NCI-H446 treated with DMSO at 0.1 percent for 48 hours (cell line): ENCODE measurements at regions not wholly inside any gene's neighbourhood (a gene's known extent, or its start where the extent isn't known, plus 50 kb on each side); places are given as distances from the start of the nearest gene placed in this dataset.

Experiments used
- DNase-seq: peaks from one replicate; lab custom pipeline; 2025; lab: John Stamatoyannopoulos, UW

DNA sequence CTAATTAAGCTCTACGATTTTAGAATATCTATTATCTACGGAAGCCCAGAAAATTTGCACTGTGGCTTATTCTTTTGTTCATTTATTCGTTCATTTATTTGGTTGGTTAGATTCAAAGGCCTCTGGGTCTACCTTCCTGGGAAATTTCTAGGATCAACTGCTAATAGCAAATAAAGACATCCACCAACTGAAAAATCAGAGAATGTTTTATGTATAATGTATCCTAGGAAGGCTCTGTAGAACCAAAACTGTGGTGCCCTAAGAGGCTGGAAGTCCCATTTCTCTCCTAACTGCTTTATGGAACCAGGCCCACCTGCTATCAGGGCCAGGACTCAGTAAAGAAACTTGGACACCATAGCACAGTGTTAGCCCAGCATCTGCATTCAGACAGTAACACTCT, 923.4 kb upstream of the AUTS2 start:
- no peak for DNase-seq

DNA sequence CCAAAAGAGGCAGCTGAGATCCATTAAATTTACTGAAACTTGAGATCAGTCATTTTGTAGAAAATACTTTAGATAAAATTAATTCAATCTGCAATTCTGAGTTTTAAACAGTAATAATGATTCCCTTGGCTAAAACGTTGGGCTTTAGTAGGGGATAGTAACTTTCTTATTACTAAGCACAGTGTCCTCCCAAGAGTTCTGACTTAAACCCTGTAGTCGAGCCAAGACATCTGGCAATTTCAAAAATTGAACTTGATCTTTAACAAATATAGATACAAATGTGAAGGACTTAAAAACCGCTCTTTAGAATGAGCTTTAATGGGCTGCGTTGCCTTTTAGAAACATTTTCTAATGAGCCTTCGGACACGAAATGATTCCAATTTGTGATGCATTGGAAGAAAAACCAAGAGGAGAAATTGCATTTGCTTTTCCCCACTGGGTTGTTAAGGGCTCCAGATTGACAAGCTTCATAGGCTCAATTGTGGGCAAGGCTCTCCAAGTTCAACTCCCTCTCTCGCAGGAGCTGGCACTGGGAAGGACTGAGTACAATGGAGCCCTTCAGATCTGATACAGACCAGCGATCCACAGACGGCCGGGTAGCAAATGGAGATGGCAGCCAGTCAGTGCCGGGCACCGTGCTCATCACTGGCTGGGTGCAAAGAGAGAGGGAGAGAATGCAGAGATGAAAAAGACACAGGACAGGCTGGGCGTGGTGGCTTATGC, 921.3 kb upstream of the AUTS2 start:
- DNase-seq, result no peak

DNA sequence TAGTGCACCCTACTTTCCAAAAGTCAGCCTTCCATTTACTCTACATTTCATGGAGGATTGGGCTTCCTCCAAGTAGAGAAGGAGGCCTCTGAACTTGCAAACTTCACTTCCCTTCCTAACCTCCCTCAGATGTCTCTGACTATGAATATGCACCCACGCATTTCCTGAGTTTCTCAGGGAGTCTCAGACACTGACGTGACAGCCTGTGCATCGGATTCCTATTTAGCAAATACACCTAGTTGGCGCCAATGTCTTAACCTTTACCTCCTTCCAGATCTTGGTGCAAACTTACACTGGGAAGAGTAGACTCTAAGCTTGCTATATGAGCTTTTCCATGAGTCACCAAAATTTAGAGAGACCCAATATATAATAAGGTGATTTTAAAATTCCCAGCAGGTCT, 920.1 kb upstream of the AUTS2 start:
- no peak for DNase-seq

DNA sequence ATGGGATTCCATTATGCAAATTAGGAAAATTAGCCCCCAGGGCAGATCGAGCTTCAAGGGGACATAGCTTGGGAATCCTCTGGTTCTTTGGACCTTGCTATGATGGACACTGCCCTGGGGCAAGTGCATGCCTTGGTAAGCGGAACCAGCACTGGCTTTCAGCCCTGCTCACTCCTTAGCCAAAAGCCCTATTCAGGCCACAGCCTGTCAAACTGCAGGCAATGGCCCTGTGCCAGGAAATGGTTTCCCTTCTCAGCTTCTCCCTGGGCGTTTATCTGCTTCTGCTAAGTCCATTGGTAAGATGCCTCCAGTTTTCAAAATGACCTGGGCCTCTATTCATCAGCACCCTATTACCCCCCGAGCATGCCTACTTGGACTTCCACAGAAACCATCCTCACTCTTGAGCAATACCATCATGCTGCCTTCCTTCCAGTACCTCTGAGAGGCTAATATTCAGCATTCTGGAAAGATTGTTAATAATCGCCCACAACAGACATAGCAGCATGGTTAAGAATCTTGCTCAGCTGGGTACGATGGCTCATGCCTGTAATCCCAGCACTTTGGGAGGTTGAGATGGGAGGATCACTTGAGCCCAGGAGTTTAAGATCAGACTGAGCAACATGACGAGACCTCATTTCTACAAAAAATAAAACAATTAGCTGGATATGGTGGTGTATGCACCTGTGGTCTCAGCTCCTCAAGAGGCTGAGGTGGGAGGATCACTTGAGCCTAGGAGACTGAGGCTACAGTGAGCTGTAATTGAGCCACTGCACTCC, 918.6 kb upstream of the AUTS2 start:
- no peak for DNase-seq

DNA sequence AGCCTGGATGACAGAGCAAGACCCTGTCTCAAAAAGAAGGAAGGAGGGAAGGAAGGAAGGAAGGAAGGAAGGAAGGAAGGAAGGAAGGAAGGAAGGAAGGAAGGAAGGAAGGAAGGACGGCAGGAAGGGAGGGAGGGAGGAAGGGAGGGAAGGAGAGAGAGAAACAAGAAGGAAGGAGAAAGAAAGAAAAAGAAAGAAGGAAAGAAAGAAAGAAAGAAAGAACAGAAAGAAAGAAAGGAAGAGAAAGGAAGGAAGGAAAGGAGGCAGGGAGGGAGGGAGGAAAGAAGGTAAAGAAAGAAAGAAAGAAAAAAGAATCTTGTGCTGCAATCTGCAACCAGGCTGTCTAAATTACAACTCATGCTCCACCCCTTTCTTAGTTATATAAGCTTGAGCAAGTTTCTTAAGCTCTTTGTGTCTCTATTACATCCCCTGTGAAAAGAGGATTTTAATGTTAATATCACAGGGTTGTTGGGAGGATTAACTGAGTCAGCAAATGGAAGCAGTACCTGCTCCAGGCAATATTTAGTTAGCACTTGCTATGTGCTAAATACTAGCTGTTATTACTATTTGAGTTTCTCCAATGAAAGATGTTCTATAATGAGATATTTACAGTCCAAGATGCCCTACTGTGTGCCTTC, 917.9 kb upstream of the AUTS2 start:
- DNase-seq, result no peak

DNA sequence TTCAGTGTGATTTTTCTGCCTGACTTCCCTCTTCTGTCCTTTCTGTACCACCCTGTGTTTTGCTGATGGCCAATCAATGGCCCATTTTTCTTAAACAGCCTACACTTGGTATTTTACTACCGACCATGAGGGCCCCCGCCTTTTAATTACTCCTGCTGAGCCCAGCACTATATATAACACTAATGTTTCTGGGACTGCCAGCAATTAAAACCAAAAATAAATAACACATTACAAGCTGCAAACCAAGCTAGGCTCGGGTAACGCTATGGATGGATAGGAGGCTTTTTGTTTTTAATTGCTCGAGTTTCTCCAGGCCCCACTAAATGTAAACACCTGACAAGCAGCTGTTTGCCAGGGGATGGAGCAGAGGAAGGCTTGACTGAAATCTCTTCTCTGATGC, 915.4 kb upstream of the AUTS2 start:
- DNase-seq, result no peak

DNA sequence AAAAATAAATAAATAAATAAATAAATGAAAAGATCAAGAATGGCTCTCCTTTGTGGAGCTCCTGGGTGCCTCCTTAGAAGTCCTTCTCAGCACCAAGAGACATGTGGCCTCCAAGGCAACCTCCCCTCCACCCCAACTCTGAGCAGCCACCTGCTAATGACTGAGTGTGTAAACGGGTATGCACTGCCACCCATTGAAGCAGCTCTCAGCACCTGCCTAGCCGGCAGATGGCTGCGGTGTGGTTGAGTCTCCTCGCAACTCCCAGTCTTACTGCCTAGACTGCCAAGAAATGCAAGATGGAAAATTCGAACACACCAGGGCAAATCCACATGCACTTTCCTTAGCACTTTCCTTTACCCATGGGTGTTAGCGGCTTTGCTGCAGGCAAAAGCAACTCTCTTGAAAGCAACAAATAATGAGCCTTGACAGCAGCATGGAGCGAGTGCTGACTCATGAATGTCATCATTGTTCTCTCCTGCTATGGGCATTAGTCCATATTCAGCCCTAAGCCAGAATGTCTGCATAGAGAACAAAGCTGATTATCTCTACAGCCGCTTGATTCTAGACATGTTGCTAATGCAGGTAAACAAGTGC, 913.9 kb upstream of the AUTS2 start:
- DNase-seq, result no peak

DNA sequence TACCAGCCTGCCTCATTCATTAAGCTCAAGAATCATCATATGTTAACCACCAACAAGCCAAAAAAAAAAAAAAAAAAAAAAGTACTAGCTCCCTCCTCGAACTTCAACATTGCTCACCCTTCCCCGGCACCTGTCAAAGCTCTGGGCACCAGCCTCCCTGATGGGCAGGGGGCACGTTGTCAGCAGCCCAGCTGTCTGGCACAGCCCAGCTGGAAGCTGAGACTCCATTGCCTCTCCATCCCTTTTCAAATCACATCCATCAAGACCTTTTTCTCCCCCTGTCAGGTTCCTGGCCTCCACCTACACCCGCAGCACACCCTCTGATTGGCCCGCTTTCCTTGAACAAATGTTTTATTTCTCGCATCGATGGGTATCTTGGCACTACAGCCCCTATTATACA, 913.3 kb upstream of the AUTS2 start:
- no peak for DNase-seq

DNA sequence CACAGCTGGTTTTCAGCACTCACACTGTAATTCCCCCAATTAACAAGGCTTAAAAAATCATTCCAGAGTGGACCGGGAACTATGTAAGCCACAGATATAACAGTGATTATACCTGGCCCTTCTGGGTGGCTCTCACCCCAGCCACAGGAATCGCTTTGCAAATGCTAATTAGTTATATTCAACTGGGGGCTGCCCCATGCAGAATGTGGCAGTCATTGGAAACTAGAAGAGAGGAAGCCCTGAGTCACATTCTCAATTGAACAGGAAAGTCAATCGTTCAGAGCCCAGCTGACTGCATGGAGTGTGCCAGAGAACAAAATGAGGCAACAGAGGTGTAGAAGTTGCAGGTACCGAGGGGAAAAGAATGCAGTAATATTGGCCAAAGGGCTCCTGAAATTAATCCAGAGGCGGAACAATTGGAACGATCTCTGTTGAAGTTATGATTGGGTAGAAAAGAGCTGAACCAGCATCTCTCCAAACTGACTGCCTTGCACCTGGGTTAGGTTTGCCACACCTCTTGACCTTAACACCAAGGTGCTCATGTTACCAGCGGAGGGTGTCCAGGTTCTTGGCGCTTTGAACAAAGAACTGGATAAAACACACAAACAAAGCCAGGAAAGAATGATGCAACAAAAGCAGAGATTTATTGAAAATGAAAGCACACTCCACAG, 909.7 kb upstream of the AUTS2 start:
- no peak for DNase-seq

DNA sequence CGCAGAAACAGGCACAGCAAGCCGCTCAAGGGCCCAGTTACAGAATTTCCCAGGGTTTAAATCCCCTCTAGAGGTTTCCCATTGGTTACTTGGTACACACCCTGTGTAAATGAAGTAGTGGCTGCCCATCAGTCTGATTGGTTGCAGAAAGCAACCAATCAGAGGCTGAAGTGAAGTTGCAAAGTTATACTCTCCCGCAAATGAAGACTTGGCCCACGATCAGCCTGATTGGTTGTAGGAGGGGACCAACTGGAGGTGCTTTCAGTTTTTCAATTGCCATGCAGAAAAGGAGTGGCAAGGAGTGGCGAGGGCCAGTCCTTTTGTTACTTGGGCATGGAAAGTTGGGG, 909.2 kb upstream of the AUTS2 start:
- DNase-seq, result no peak

DNA sequence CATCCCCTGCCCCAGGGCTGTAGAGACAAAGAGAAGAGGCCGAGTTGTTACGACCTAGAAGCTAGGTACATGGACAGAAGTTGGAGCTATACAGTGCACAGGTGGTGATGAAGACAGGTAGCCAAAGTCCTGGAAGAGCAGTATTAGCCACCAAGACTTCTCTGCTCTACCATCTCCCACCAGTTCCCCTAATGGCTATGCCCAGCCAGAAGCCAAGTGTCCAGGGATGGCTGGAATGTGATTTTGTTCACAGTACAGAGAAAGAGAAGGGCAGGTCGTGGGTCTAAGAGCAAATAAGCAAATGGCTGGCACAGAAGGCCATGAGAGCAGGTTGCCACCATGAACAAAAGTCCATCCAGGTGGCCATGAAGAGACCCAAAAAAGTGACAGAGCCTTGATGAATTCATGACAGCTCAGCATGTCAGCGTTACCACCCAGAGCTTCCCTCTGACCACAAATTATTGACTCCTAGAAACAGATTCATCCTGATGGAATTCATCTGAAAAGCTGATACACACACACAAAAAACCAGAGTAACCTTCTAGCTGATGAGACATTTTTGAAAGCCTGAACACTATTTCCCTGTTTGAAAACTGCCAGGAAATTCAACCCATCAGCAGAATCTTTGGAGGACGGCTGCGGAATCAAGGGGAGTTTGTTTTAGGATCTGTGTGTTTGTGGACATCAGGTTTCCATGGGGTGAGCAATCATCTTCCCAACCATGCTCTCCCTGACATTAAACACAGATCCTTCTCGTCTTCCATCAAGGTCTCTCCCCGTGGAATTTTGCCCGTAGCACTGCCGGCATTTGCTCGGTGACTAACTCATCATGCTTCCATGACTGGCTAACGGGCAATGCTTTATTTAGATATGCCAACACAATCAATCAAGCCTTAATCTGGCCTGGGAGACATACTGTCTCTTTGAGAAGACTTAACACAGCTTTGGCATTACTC, 906.7 kb upstream of the AUTS2 start:
- no peak for DNase-seq

DNA sequence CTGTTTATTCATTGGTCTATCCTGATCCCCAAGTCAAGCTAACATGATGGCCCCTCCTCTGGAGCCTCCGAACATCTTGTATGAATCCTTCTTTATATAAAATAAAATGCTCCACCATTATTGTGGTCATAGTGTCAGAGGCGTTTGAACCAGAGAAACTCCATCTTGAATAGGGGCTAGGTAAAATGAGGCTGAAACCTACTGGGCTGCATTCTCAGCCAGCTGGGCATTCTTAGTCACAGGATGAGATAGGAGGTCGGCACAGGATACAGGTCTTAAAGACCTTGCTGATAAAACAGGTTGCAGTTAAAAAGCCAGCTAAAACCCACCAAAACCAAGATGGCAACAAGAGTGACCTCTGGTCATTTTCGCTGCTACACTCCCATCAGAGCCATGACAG, 905.8 kb upstream of the AUTS2 start:
- DNase-seq, result no peak

DNA sequence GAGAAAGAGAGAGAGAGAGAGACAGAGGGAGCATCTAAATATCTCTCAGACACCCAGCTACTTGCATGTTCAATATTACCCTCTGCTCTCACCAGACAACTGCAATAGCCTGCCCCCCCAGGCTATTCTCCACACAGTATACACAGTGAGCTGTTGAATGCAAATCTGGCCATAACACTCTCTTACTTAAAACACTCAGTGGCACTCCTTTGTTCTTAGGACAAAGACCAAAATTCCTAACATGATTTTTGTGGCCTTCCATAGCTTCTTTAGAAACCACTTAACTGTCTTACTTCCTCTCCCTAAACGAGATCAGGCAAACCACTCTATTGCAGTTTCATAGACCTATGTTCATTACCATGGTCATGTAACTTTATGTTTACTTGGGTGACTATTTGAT, 903.6 kb upstream of the AUTS2 start:
- no peak for DNase-seq

DNA sequence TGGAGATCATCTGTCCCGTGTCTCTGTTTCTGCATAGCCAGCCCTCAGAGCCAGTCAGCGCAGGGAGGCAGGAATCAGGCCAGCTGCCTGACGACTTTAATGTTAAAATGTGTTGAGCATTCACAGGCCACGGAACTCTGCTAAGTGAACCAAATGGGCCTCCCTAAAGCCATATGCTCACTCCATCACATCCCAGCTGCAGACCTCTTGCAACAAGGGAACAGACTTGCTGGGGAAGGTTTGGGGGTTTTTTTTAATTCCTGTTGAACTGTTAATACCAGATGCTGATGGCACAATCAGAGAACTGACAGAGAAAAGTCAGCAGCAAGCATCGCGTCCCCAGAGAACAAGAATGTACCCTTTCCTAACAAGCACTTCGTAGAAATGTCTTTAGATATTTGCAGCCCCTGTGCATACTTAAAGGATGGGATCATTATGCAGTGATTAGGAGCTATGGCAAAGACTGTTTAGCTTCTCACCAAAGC, 900.4 kb upstream of the AUTS2 start:
- DNase-seq, result no peak

DNA sequence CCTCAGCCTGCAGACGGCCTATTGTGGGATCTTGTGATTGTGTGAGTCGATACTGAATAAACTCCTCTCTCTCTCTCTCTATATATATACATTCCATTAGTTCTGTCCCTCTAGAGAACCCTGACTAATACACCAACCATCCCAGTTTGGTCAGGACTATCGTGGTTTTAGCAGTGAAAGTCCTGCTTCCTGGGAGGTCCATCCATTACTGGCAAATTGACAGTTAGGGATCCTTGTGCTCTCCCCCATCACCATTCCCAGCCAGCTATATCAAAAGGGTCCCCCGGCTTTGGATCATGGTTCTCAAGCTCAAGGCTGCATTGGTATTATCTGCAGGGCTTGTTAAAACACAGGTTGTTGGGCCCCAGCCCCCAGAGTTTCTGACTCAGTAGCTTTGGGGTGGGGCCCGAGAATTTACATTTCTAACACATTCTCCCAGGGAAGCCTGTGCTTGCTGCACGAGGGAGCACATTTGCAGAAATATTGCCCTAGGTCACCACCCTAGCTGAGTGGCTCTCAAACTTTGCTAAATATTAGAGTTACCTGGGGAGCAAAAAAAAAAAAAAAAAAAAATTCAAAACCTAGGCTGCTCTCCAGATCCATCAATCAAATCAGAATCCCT, 899.1 kb upstream of the AUTS2 start:
- no peak for DNase-seq

DNA sequence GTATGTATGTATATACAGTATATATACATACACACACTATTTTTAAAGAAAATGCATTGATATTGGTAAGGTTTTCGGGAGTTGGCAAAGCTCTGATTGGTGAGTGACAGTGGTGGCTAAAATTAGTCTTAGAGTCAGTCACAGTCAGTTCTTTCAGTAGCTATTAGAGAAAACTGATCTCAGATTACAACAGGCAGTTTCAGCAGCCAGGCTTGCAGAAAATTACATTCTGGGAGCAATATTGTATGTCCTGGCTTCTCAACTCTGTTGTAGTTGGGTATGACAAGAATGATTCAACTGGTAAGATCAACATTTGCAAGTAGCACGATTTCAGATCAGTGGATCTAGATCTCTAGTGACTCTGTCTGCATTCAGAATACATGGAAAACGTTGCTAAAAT, 897.9 kb upstream of the AUTS2 start:
- DNase-seq, result no peak

DNA sequence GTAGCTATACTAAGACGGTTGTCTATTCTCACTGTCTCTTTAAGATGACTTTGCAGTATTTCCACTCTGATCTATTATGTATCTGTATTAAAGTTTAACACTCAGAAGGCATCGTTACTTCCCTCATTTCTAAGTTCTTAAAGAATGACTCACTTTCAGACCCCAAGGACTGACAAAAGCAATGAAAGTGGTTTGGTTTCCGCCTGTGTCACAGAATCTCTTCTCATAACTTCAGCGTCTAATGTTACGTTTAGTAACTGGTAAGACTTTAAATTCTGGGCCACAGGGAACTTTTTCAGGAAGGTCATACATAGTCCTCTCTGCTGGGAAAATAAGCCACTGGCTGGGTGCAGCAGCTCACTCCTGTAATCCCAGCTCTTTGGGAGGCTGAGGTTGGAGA, 892.0 kb upstream of the AUTS2 start:
- no peak for DNase-seq

DNA sequence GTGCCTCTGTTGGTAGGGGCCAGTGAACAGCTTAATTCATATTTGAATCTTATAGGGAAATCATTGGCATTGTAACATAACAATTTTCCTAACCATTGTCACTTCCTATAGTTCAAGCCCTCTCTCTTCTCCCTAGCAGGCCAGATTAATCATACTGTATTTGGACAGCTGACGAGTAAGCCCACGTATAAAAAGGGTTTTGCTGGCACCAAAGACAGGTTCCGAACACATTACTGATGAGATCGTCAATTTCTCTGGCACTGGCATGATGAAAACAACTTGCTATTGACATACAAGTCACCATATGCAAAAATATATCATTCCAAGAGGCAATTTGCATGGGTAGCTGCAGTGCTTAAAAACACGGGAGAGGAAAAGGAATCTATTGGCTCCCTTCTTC, 891.1 kb upstream of the AUTS2 start:
- DNase-seq, result no peak

DNA sequence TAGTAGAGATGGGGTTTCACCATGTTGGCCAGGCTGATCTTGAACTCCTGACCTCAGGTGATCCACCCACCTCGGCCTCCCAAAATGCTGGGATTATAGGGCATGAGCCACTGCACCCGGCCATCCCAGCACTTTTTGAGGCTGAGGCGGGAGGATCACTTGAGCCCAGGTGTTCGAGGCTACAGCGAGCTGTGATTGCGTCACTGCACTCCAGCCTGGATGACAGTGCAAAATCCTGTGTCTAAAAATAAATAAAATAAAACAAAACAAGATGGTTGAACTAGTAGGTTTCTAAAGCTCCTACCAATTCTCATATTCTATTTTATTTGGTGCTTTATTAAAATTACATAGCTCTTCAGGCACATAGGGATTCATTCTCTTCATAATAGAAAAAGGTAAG, 890.3 kb upstream of the AUTS2 start:
- DNase-seq, result no peak

DNA sequence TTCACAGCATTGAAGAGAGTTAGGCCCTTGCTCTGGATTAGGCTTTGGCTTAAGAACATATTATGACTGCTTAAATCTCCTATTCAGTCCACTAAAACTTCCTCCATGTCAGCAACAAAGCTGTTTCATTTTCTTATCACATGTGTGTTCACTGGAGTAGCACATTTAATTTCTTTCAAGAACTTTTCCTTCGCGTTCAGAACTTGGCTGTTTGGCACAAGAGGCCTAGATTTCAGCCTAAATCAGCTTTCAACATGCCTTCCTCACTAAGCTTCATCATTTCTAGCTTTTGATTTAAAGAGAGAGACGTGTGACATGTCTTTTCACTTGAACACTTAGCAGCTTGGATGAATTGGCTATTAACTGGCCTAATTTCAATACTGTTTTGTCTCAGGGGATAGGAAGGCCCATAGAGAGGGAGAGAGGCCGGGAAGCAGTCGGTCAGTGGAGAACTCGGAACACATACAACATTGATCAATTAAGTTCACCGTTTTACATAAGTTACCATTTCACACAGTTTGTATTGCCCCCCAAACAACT, 885.2 kb upstream of the AUTS2 start:
- DNase-seq, result no peak
